Neural progenitor cell (in vitro differentiated cells): ENCODE measurements at regions not wholly inside any gene's neighbourhood (a gene's known extent, or its start where the extent isn't known, plus 50 kb on each side); places are given as distances from the start of the nearest gene placed in this dataset.

ENCODE experiments used
- DNase-seq: peaks from one replicate; pipeline ENCODE4 v3.0.0-alpha.2; 2016; ENCODE audit warnings: low spot score
- H2AFZ ChIP-seq: fragments of 200-600 bp; sonication (generic); replicated peaks from 2 replicates; pipeline ENCODE4 v1.6.1; 2016; ENCODE audit warnings: antibody characterized with exemption
- H3F3A ChIP-seq: fragments of 200-600 bp; sonication (generic); 2 replicates; pipeline ENCODE4 v1.6.1; 2016; ENCODE audit warnings: antibody characterized with exemption, low read depth
- H3K27ac ChIP-seq: fragments of 200-600 bp; sonication (generic); 2 replicates; pipeline ENCODE4 v1.5.1; 2016; ENCODE audit warnings: mild to moderate bottlenecking
- H3K27me3 ChIP-seq: fragments of 200-600 bp; sonication (generic); 2 replicates; pipeline ENCODE4 v1.6.1; 2016; ENCODE audit warnings: mild to moderate bottlenecking, moderate library complexity
- H3K36me3 ChIP-seq: fragments of 200-600 bp; sonication (generic); 2 replicates; pipeline ENCODE4 v1.5.1; 2016
- H3K4me1 ChIP-seq: fragments of 200-600 bp; sonication (generic); 2 replicates; pipeline ENCODE4 v1.6.1; 2016; ENCODE audit warnings: mixed run types
- H3K4me2 ChIP-seq: fragments of 200-600 bp; sonication (generic); 2 replicates; pipeline ENCODE4 v1.6.1; 2016
- H3K4me3 ChIP-seq: fragments of 200-600 bp; sonication (generic); 2 replicates; pipeline ENCODE4 v1.5.1; 2016
- H3K79me2 ChIP-seq: fragments of 200-600 bp; sonication (generic); 2 replicates; pipeline ENCODE4 v1.6.1; 2016; ENCODE audit warnings: low read depth
- H3K9ac ChIP-seq: fragments of 200-600 bp; sonication (generic); 2 replicates; pipeline ENCODE4 v1.6.1; 2016
- H3K9me3 ChIP-seq: fragments of 200-600 bp; sonication (generic); 2 replicates; pipeline ENCODE4 v1.5.1; 2016; ENCODE audit warnings: low read depth
- H4K20me1 ChIP-seq: fragments of 200-600 bp; sonication (generic); 2 replicates; pipeline ENCODE4 v1.6.1; 2016; ENCODE audit warnings: low read depth
- H3K27ac Mint-ChIP-seq: 3 replicates; pipeline ENCODE4 v1.8.0; 2021; ENCODE audit warnings: mixed read lengths
- H3K27me3 Mint-ChIP-seq: 2 replicates; pipeline ENCODE4 v1.8.0; 2022; ENCODE audit warnings: low read depth, mild to moderate bottlenecking, inconsistent platforms, moderate library complexity, mixed read lengths; ENCODE audit not compliant: insufficient read depth
- H3K36me3 Mint-ChIP-seq: 3 replicates; pipeline ENCODE4 v1.8.0; 2021; ENCODE audit warnings: mixed read lengths
- H3K4me1 Mint-ChIP-seq: 3 replicates; pipeline ENCODE4 v1.8.0; 2021; ENCODE audit warnings: mixed read lengths
- H3K4me3 Mint-ChIP-seq: 3 replicates; pipeline ENCODE4 v1.8.0; 2021; ENCODE audit warnings: mild to moderate bottlenecking, moderate library complexity, mixed read lengths
- H3K9me3 Mint-ChIP-seq: 3 replicates; pipeline ENCODE4 v1.8.0; 2020; ENCODE audit warnings: mixed read lengths
- EZH2 ChIP-seq: fragments of 200-600 bp; sonication (generic); IDR thresholded peaks from 2 replicates; pipeline ENCODE4 v1.6.1; 2017; ENCODE audit warnings: antibody characterized with exemption, mild to moderate bottlenecking, moderate library complexity
- EZH2phosphoT487 ChIP-seq: fragments of 200-600 bp; sonication (generic); IDR thresholded peaks from 2 replicates; pipeline ENCODE4 v1.6.1; 2017; ENCODE audit warnings: antibody characterized with exemption
- TF ChIP-seq, protein P1 (sequence below): fragments of 200-600 bp; sonication (generic); IDR thresholded peaks from 2 replicates; pipeline ENCODE4 v1.5.1; 2017; ENCODE audit warnings: antibody characterized with exemption, mild to moderate bottlenecking

DNA sequence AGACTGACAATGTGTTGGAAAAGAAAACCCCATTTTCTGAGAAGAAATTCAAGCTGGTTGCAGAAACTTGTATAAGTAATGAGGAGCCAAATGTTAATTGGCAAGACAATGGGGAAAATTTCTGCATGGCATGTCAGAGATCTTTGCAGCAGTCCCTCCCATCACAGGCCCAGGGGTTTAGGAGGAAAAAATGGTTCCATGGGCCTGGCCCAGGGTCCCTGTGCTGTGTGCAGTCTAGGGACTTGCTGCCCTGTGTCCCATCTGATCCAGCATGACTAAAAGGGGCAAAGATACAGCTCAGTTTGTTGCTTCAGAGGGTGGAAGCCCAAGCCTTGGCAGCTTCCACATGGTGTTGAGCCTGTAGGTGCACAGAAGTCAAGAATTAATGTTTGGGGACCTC, 440.3 kb upstream of the TPK1 start:
- Histone ChIP-seq H3K79me2 (no peaks in the 10 kb centered on the region), H3K4me1 (no peaks in the 10 kb centered on the region), H3K9me3 (no peaks in the 10 kb centered on the region), H3K4me2 (no peak overlapping the region), H3K9ac (no peak overlapping the region), H3K36me3 (no peaks in the 10 kb centered on the region), H4K20me1 (no peaks in the 10 kb centered on the region), H3K4me3 (no peak overlapping the region), H3K27ac (no peak overlapping the region), H2AFZ (no peak overlapping the region), H3K27me3 (no peaks in the 10 kb centered on the region), H3F3A (no peaks in the 10 kb centered on the region)
- TF ChIP-seq EZH2 (no peak), EZH2phosphoT487 (no peak)
- TF ChIP-seq, protein P1, sequence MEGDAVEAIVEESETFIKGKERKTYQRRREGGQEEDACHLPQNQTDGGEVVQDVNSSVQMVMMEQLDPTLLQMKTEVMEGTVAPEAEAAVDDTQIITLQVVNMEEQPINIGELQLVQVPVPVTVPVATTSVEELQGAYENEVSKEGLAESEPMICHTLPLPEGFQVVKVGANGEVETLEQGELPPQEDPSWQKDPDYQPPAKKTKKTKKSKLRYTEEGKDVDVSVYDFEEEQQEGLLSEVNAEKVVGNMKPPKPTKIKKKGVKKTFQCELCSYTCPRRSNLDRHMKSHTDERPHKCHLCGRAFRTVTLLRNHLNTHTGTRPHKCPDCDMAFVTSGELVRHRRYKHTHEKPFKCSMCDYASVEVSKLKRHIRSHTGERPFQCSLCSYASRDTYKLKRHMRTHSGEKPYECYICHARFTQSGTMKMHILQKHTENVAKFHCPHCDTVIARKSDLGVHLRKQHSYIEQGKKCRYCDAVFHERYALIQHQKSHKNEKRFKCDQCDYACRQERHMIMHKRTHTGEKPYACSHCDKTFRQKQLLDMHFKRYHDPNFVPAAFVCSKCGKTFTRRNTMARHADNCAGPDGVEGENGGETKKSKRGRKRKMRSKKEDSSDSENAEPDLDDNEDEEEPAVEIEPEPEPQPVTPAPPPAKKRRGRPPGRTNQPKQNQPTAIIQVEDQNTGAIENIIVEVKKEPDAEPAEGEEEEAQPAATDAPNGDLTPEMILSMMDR: no peak
- no peak for DNase-seq
- peaks cover 18% of the 10 kb centered on the region for H3K9me3 Mint-ChIP-seq
- H3K27ac Mint-ChIP-seq: no peak overlapping the region
- H3K4me1 Mint-ChIP-seq: no peaks in the 10 kb centered on the region
- H3K4me3 Mint-ChIP-seq: no peak overlapping the region
- no peaks in the 10 kb centered on the region for H3K36me3 Mint-ChIP-seq
- H3K27me3 Mint-ChIP-seq: no peaks in the 10 kb centered on the region

DNA sequence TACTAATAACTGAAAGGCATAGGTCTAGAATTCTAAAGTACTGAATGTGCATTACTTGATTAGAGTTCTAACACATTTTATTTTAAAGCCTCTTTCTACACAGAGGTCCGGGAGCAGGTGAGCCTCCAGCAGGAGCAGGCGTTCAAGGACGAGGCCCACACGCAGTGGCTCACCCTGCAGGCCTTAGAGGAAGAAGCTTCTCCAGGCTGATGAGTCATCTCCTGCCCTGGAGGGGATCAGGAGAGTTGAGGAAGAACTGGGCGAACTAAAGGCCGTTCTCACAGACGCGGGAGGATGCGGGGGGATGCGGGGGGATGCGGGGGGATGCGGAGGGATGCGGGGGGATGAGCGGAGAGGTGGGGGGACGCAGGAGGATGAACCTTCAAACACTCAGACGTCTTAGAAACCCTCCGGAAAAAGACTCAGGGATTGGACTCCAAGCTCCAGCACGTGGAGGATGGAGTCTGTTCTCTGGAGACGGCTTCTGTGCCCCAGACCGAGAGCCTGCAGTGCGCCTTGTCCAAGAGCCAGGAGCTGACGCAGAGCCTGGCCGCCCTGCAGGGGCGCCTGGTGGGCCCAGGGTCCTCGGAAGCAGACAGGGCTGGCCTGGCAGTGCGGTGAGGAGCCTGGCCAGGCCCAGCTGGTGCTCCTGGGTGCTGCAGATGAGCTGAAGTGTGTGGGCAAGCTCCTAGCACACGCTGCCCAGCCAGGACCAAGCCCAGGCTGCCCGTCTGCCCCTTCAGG, 433.7 kb upstream of the TPK1 start:
- no peaks in the 10 kb centered on the region for H3F3A ChIP-seq
- Mint-ChIP-seq H3K36me3 (no peaks in the 10 kb centered on the region), H3K4me3 (no peak overlapping the region), H3K9me3 (no peaks in the 10 kb centered on the region), H3K27ac (no peak overlapping the region), H3K27me3 (no peaks in the 10 kb centered on the region), H3K4me1 (peaks cover 4% of the 10 kb centered on the region)
- DNase-seq: no peak
- H4K20me1 ChIP-seq: no peaks in the 10 kb centered on the region
- H3K27ac ChIP-seq: no peak overlapping the region
- no peaks in the 10 kb centered on the region for H3K27me3 ChIP-seq
- no peaks in the 10 kb centered on the region for H3K36me3 ChIP-seq
- H2AFZ ChIP-seq: no peak overlapping the region
- TF ChIP-seq EZH2 (no peak), EZH2phosphoT487 (no peak)
- TF ChIP-seq, protein P1: no peak
- no peaks in the 10 kb centered on the region for H3K79me2 ChIP-seq
- no peak overlapping the region for H3K9ac ChIP-seq
- H3K4me3 ChIP-seq: no peak overlapping the region
- H3K9me3 ChIP-seq: no peaks in the 10 kb centered on the region
- no peaks in the 10 kb centered on the region for H3K4me1 ChIP-seq
- no peak overlapping the region for H3K4me2 ChIP-seq

DNA sequence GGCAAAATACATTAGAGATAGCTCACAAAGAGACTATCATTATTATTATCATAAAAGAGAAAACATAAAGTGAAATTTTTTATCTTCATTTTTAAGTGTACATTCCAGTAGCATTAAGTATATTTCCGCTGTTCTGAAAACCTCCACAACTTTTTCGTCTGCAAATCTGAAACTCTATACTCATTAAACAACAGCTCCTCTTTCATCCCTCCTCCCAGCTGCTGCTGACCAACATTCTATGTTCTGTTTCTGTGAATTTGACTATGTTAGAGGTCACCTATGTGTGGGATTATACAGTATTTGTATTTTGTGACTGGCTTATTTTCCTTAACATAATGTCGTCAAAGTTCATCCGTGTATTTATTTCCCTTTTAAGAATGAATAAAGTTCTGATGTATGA, 429.3 kb upstream of the TPK1 start:
- no peaks in the 10 kb centered on the region for H3K36me3 Mint-ChIP-seq
- H3K9me3 Mint-ChIP-seq: no peaks in the 10 kb centered on the region
- H3K36me3 ChIP-seq: no peaks in the 10 kb centered on the region
- no peaks in the 10 kb centered on the region for H4K20me1 ChIP-seq
- H3K4me3 ChIP-seq: no peak overlapping the region
- no peak overlapping the region for H3K27ac Mint-ChIP-seq
- no peak overlapping the region for H3K4me2 ChIP-seq
- no peak overlapping the region for H2AFZ ChIP-seq
- no peak overlapping the region for H3K4me3 Mint-ChIP-seq
- no peaks in the 10 kb centered on the region for H3K4me1 Mint-ChIP-seq
- H3K27me3 Mint-ChIP-seq: no peaks in the 10 kb centered on the region
- TF ChIP-seq EZH2 (no peak), EZH2phosphoT487 (no peak)
- TF ChIP-seq, protein P1: no peak
- H3K4me1 ChIP-seq: no peaks in the 10 kb centered on the region
- H3K27me3 ChIP-seq: no peaks in the 10 kb centered on the region
- no peak overlapping the region for H3K27ac ChIP-seq
- no peaks in the 10 kb centered on the region for H3K79me2 ChIP-seq
- H3K9me3 ChIP-seq: no peaks in the 10 kb centered on the region
- no peak overlapping the region for H3K9ac ChIP-seq
- DNase-seq: no peak
- no peaks in the 10 kb centered on the region for H3F3A ChIP-seq
